Uterus (tissue), 2 donors: ENCODE measurements at regions not wholly inside any gene's neighbourhood (a gene's known extent, or its start where the extent isn't known, plus 50 kb on each side); places are given as distances from the start of the nearest gene placed in this dataset.

Experiments
- POLR2A ChIP-seq, 2 donors: fragments of 450-650 bp; IDR thresholded peaks; one replicate each; pipeline ENCODE4 v1.6.1; 2016; ENCODE audit warnings: antibody characterized with exemption in 2 of 2, mild to moderate bottlenecking in 1 of 2, moderate library complexity in 1 of 2
- TF ChIP-seq, protein P1 (sequence below), 4 experiments: fragments of 200-600 bp in 2 of 4; fragments of 450-650 bp in 2 of 4; sonication (generic) in 2 of 4; IDR thresholded peaks; one replicate each; pipeline ENCODE4 v1.5.1; 2016 to 2019; ENCODE audit warnings: antibody characterized with exemption in 4 of 4, mild to moderate bottlenecking in 2 of 4, moderate library complexity in 1 of 4

DNA sequence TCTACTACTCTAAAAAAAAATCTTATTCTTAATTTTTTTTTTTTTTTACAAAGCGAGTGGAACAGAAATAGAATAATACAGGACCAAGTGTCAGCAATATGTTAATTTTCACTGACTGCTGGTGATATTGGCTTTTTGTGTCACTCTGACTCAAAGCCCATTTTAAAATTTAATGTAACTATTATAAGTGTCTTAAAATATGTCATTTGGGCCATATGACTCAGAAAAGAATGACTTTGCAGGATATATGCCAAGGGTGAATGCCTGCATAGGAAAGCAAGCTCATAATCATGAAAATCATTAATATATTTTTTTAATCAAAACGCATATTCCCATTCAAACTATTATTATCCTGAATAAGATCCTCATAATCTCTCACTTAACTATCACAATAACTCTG lies 149.2 kb downstream of the GNAT3 start:
- TF ChIP-seq POLR2A (IDR thresholded peaks at IDR 0.05), result no peak
- TF ChIP-seq, protein P1, sequence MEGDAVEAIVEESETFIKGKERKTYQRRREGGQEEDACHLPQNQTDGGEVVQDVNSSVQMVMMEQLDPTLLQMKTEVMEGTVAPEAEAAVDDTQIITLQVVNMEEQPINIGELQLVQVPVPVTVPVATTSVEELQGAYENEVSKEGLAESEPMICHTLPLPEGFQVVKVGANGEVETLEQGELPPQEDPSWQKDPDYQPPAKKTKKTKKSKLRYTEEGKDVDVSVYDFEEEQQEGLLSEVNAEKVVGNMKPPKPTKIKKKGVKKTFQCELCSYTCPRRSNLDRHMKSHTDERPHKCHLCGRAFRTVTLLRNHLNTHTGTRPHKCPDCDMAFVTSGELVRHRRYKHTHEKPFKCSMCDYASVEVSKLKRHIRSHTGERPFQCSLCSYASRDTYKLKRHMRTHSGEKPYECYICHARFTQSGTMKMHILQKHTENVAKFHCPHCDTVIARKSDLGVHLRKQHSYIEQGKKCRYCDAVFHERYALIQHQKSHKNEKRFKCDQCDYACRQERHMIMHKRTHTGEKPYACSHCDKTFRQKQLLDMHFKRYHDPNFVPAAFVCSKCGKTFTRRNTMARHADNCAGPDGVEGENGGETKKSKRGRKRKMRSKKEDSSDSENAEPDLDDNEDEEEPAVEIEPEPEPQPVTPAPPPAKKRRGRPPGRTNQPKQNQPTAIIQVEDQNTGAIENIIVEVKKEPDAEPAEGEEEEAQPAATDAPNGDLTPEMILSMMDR (IDR thresholded peaks at IDR 0.05), result no peak
